OCI-LY7 (cell line): ENCODE measurements at regions not wholly inside any gene's neighbourhood (a gene's known extent, or its start where the extent isn't known, plus 50 kb on each side); places are given as distances from the start of the nearest gene placed in this dataset.

Experiments
- BruUV-seq: library from RNA; stranded (reverse); fragments of 400-500 nt; replicated peaks from 2 replicates; lab custom pipeline; 2021; lab: Mats Ljungman, UMichigan
- CTCF ChIA-PET: fragments of 300-600 bp; sonication (Branson Sonifier 250); formaldehyde crosslinking; loops from one replicate; lab custom pipeline; 2022; ENCODE audit warnings: antibody characterized with exemption; ENCODE audit not compliant: unreplicated experiment; lab: Charles Lee
- POLR2A ChIA-PET: fragments of 300-600 bp; sonication (Branson Sonifier 250); formaldehyde crosslinking; loops from one replicate; lab custom pipeline; 2022; ENCODE audit warnings: antibody characterized with exemption; lab: Charles Lee
- DNase-seq: peaks from one replicate; pipeline ENCODE4 v3.0.0-alpha.2; 2015; ENCODE audit warnings: low spot score
- H2AFZ ChIP-seq: fragments of 200-600 bp; sonication (generic), shearing (Covaris generic); 2 replicates; pipeline ENCODE4 v1.6.1; 2014; ENCODE audit warnings: mild to moderate bottlenecking, antibody characterized with exemption, low read length, moderate library complexity
- H3K27ac ChIP-seq: fragments of 200-600 bp; sonication (generic); 2 replicates; pipeline ENCODE4 v1.5.1; 2014; ENCODE audit warnings: mixed run types, low read depth, mild to moderate bottlenecking, moderate library complexity, low read length, inconsistent platforms; ENCODE audit not compliant: poor library complexity, severe bottlenecking
- H3K36me3 ChIP-seq: fragments of 200-600 bp; sonication (generic); 2 replicates; pipeline ENCODE4 v1.6.1; 2014; ENCODE audit warnings: mild to moderate bottlenecking, antibody characterized with exemption, low read length, moderate library complexity, mixed read lengths; ENCODE audit not compliant: insufficient read depth
- H3K4me1 ChIP-seq: fragments of 200-600 bp; sonication (generic); 2 replicates; pipeline ENCODE4 v1.5.1; 2014; ENCODE audit warnings: mild to moderate bottlenecking, low read length; ENCODE audit not compliant: insufficient read depth, poor library complexity, severe bottlenecking
- H3K4me2 ChIP-seq: fragments of 200-600 bp; sonication (generic); 2 replicates; pipeline ENCODE4 v1.6.1; 2014; ENCODE audit warnings: mild to moderate bottlenecking, low read length
- H3K4me3 ChIP-seq: fragments of 200-600 bp; sonication (generic); 2 replicates; pipeline ENCODE4 v1.5.1; 2014; ENCODE audit warnings: mild to moderate bottlenecking, low read depth, low read length; ENCODE audit not compliant: poor library complexity, severe bottlenecking
- H3K79me2 ChIP-seq: fragments of 200-600 bp; sonication (generic); 2 replicates; pipeline ENCODE4 v1.6.1; 2016; ENCODE audit warnings: low read depth, mild to moderate bottlenecking, low read length, moderate library complexity, mixed read lengths; ENCODE audit not compliant: insufficient read depth
- H3K9me2 ChIP-seq: fragments of 200-600 bp; sonication (generic); 2 replicates; pipeline ENCODE4 v1.6.1; 2016; ENCODE audit warnings: mild to moderate bottlenecking, low read length, mixed read lengths; ENCODE audit not compliant: insufficient read depth
- H3K9me3 ChIP-seq: fragments of 200-600 bp; sonication (generic); 2 replicates; pipeline ENCODE4 v1.6.1; 2014; ENCODE audit warnings: mild to moderate bottlenecking, mixed run types, low read length, mixed read lengths
- H4K20me1 ChIP-seq: fragments of 200-600 bp; sonication (generic); 2 replicates; pipeline ENCODE4 v1.6.1; 2014; ENCODE audit warnings: mild to moderate bottlenecking, antibody characterized with exemption, low read length, moderate library complexity, mixed read lengths; ENCODE audit not compliant: insufficient read depth
- EZH2phosphoT487 ChIP-seq: fragments of 200-600 bp; sonication (generic); IDR thresholded peaks from 2 replicates; pipeline ENCODE4 v1.6.1; 2018; ENCODE audit warnings: low read depth, borderline replicate concordance, mild to moderate bottlenecking, mixed run types, antibody characterized with exemption, low read length, moderate library complexity, mixed read lengths
- intact Hi-C: fragments of 100-400 bp; cut with micrococcal nuclease; formaldehyde crosslinking; loops from one replicate; pipeline ENCODE4 v1.10.0; 2022; ENCODE audit not compliant: unreplicated experiment
- TF ChIP-seq, protein P1 (sequence below): fragments of 200-600 bp; sonication (generic); conservative IDR thresholded peaks from 2 replicates; pipeline ENCODE4 v1.5.1; 2014; ENCODE audit warnings: mild to moderate bottlenecking, antibody characterized with exemption, low read length, moderate library complexity, mixed read lengths

- no peak overlapping the region for H3K4me3 ChIP-seq
- ChIA-PET CTCF (no interaction called here), POLR2A (no interaction called here)
- intact Hi-C loops, result no loop called here
- no peak for DNase-seq
- no peaks in the 10 kb centered on the region for H3K9me2 ChIP-seq
- TF ChIP-seq, protein P1, sequence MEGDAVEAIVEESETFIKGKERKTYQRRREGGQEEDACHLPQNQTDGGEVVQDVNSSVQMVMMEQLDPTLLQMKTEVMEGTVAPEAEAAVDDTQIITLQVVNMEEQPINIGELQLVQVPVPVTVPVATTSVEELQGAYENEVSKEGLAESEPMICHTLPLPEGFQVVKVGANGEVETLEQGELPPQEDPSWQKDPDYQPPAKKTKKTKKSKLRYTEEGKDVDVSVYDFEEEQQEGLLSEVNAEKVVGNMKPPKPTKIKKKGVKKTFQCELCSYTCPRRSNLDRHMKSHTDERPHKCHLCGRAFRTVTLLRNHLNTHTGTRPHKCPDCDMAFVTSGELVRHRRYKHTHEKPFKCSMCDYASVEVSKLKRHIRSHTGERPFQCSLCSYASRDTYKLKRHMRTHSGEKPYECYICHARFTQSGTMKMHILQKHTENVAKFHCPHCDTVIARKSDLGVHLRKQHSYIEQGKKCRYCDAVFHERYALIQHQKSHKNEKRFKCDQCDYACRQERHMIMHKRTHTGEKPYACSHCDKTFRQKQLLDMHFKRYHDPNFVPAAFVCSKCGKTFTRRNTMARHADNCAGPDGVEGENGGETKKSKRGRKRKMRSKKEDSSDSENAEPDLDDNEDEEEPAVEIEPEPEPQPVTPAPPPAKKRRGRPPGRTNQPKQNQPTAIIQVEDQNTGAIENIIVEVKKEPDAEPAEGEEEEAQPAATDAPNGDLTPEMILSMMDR, result no peak
- TF ChIP-seq EZH2phosphoT487, result no peak
- no TSS peak for BruUV-seq
- H4K20me1 ChIP-seq, result no peaks in the 10 kb centered on the region
- no peaks in the 10 kb centered on the region for H3K9me3 ChIP-seq
- no peak overlapping the region for H3K4me2 ChIP-seq
- no peak overlapping the region for H3K27ac ChIP-seq
- H2AFZ ChIP-seq, result no peak overlapping the region
- no peaks in the 10 kb centered on the region for H3K36me3 ChIP-seq
- no peaks in the 10 kb centered on the region for H3K4me1 ChIP-seq
- H3K79me2 ChIP-seq, result no peaks in the 10 kb centered on the region
Observed at GRCh38 chr12:82533341-82533740, 153.4 kb upstream of the TMTC2 start.

GRCh38 chr12:82537436-82537835 is 149.3 kb upstream of the TMTC2 start:
- ChIA-PET CTCF (no interaction called here), POLR2A (interaction anchor here (1.0 kb wide), 1 partner anchor 9 kb away, joined by 3 read pairs; no protein-coding TSS in a partner anchor)
- no peak overlapping the region for H3K27ac ChIP-seq
- no peak overlapping the region for H3K4me3 ChIP-seq
- intact Hi-C loops, result no loop called here
- H3K4me1 ChIP-seq, result no peaks in the 10 kb centered on the region
- H3K36me3 ChIP-seq, result no peaks in the 10 kb centered on the region
- no peak overlapping the region for H3K4me2 ChIP-seq
- H2AFZ ChIP-seq, result no peak overlapping the region
- DNase-seq, result no peak
- no peaks in the 10 kb centered on the region for H3K9me3 ChIP-seq
- no peaks in the 10 kb centered on the region for H4K20me1 ChIP-seq
- no TSS peak for BruUV-seq
- H3K79me2 ChIP-seq, result no peaks in the 10 kb centered on the region
- TF ChIP-seq, protein P1, result no peak
- no peak for TF ChIP-seq EZH2phosphoT487
- H3K9me2 ChIP-seq, result no peaks in the 10 kb centered on the region

GRCh38 chr12:82554529-82554928 is 132.2 kb upstream of the TMTC2 start:
- no peak overlapping the region for H2AFZ ChIP-seq
- no peak for TF ChIP-seq EZH2phosphoT487
- TF ChIP-seq, protein P1, result no peak
- no peak overlapping the region for H3K27ac ChIP-seq
- H4K20me1 ChIP-seq, result no peaks in the 10 kb centered on the region
- CTCF ChIA-PET, result no interaction called here
- no peaks in the 10 kb centered on the region for H3K36me3 ChIP-seq
- H3K4me2 ChIP-seq, result no peak overlapping the region
- POLR2A ChIA-PET, result interaction anchor here (0.6 kb wide), 1 partner anchor 738 kb away, joined by 3 read pairs; no protein-coding TSS in a partner anchor
- H3K9me3 ChIP-seq, result no peaks in the 10 kb centered on the region
- no peaks in the 10 kb centered on the region for H3K4me1 ChIP-seq
- no peaks in the 10 kb centered on the region for H3K9me2 ChIP-seq
- intact Hi-C loops, result no loop called here
- H3K4me3 ChIP-seq, result no peak overlapping the region
- no TSS peak for BruUV-seq
- no peaks in the 10 kb centered on the region for H3K79me2 ChIP-seq
- DNase-seq, result no peak
